PC-3 (cell line): ENCODE measurements at regions not wholly inside any gene's neighbourhood (a gene's known extent, or its start where the extent isn't known, plus 50 kb on each side); places are given as distances from the start of the nearest gene placed in this dataset.

Experiments used
- ATAC-seq: fragments of 200-7000 bp; cut with Tn5 transposase; 2 replicates; pipeline ENCODE4 v1.9.1; 2020; ENCODE audit warnings: mild to moderate bottlenecking, moderate library complexity
- BruUV-seq: library from RNA; stranded (reverse); fragments of 400-500 nt; replicated peaks from 2 replicates; lab custom pipeline; 2021; lab: Mats Ljungman, UMichigan
- CTCF ChIA-PET: fragments of 300-600 bp; sonication (Branson Sonifier 250); formaldehyde crosslinking; loops from one replicate; lab custom pipeline; 2022; ENCODE audit warnings: antibody characterized with exemption; lab: Charles Lee
- POLR2A ChIA-PET: fragments of 300-600 bp; sonication (Branson Sonifier 250); formaldehyde crosslinking; loops from one replicate; lab custom pipeline; 2022; ENCODE audit warnings: antibody characterized with exemption; ENCODE audit not compliant: unreplicated experiment; lab: Charles Lee
- DNase-seq: peaks from one replicate; pipeline ENCODE4 v3.0.0-alpha.2; 2015
- H2AFZ ChIP-seq: fragments of 300-600 bp; sonication (generic); 2 replicates; pipeline ENCODE4 v1.6.0; 2016; ENCODE audit warnings: antibody characterized with exemption, low read length
- H3F3A ChIP-seq: fragments of 300-600 bp; sonication (generic); one replicate; pipeline ENCODE4 v1.6.0; 2017; ENCODE audit warnings: antibody characterized with exemption, low read length, control low read depth, mild to moderate bottlenecking; ENCODE audit not compliant: unreplicated experiment
- H3K27ac ChIP-seq: fragments of 300-600 bp; sonication (generic); 2 replicates; pipeline ENCODE4 v1.5.1; 2016; ENCODE audit warnings: mild to moderate bottlenecking, low read length
- H3K27me3 ChIP-seq: fragments of 300-600 bp; sonication (generic); 2 replicates; pipeline ENCODE4 v1.6.1; 2016; ENCODE audit warnings: low read length, mixed read lengths
- H3K36me3 ChIP-seq: fragments of 300-600 bp; sonication (generic); 2 replicates; pipeline ENCODE4 v1.6.1; 2016; ENCODE audit warnings: low read depth, mixed run types, low read length, mixed read lengths
- H3K4me1 ChIP-seq: fragments of 300-600 bp; sonication (generic); 2 replicates; pipeline ENCODE4 v1.5.1; 2016; ENCODE audit warnings: low read length; ENCODE audit not compliant: insufficient read depth
- H3K4me2 ChIP-seq: fragments of 300-600 bp; sonication (generic); 2 replicates; pipeline ENCODE4 v1.6.0; 2016; ENCODE audit warnings: low read length
- H3K4me3 ChIP-seq: fragments of 300-600 bp; sonication (generic); 2 replicates; pipeline ENCODE4 v1.5.1; 2016; ENCODE audit warnings: mild to moderate bottlenecking, low read length, mixed read lengths
- H3K79me2 ChIP-seq: fragments of 300-600 bp; sonication (generic); 2 replicates; pipeline ENCODE4 v1.6.1; 2017; ENCODE audit warnings: low read length, mixed read lengths
- H3K9ac ChIP-seq: fragments of 300-600 bp; sonication (generic); 2 replicates; pipeline ENCODE4 v1.6.0; 2016; ENCODE audit warnings: mild to moderate bottlenecking, low read length
- H3K9me2 ChIP-seq: fragments of 300-600 bp; sonication (generic); replicated peaks from 2 replicates; pipeline ENCODE4 v1.6.1; 2016; ENCODE audit warnings: mixed run types, low read length, mixed read lengths
- H3K9me3 ChIP-seq: fragments of 300-600 bp; sonication (generic); 2 replicates; pipeline ENCODE4 v1.6.1; 2016; ENCODE audit warnings: low read length, mixed read lengths
- H4K20me1 ChIP-seq: fragments of 300-600 bp; sonication (generic); 2 replicates; pipeline ENCODE4 v1.6.1; 2016; ENCODE audit warnings: low read length, mixed read lengths
- CTCF ChIP-seq: fragments of 300-600 bp; sonication (generic); conservative IDR thresholded peaks from 2 replicates; pipeline ENCODE4 v1.5.1; 2017; ENCODE audit warnings: antibody characterized with exemption, low read depth, mild to moderate bottlenecking, low read length
- EZH2 ChIP-seq: fragments of 300-600 bp; sonication (generic); IDR thresholded peaks from one replicate; pipeline ENCODE4 v1.6.1; 2017; ENCODE audit warnings: antibody characterized with exemption, mild to moderate bottlenecking, low read length; ENCODE audit not compliant: unreplicated experiment
- EZH2phosphoT487 ChIP-seq: fragments of 300-600 bp; sonication (generic); IDR thresholded peaks from 2 replicates; pipeline ENCODE4 v1.6.1; 2018; ENCODE audit warnings: mild to moderate bottlenecking, antibody characterized with exemption, low read length, borderline replicate concordance
- intact Hi-C: fragments of 100-400 bp; cut with micrococcal nuclease; formaldehyde crosslinking; loops from 2 replicates; pipeline ENCODE4 v1.9.0; 2023

GRCh38 chr2:132038179-132038882 lies 123.4 kb downstream of the ANKRD30BL start:
- H3K4me3 ChIP-seq = peak overlapping the region; percentile 66
- TF ChIP-seq EZH2 (peak; percentile 100), EZH2phosphoT487 (peak; percentile 86), CTCF (no peak)

DNA sequence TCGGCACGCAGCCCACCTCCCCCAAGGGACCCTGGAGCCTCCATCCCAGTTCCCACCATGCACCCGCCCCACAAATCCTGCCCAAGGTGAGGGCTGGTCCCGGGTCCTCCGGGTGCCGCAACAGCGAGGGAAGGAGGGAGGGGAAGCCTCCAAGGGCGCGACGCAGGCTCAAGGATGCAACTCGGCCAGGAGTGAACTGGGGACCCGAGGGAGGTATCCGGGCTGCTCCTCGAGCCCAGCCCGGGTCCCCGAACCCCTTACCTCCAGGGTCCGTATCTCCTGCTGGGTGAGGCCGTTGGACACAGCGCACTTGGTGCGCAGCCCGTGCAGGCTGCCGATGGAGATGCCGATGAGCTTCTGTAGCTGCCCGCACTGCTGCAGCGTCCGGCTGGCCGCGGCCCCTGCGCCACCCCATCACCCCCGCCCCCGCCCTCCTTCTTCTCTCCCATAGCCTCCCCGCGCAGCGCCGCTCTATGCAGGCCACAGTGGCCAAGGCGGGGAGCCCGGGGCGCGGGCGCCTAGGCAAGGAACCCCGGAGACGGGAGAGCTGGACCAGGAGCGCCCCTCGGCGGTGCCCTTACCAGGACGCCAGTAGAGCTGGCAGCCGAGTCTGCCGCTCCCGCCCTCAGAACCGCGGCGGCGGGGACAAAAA lies 124.1 kb downstream of the ANKRD30BL start:
- 0 out of 2 replicates have a peak, but pooled peaks have one; percentile 10 for TF ChIP-seq CTCF
- TF ChIP-seq EZH2phosphoT487 = no peak
- no peak for TF ChIP-seq EZH2
- intact Hi-C loops = no loop called here
- Histone ChIP-seq H3K27me3 (peaks cover 49% of the 10 kb centered on the region), H3F3A (no peaks in the 10 kb centered on the region), H4K20me1 (no peaks in the 10 kb centered on the region), H3K4me3 (peak overlapping the region; percentile 66), H3K36me3 (no peaks in the 10 kb centered on the region), H3K79me2 (no peaks in the 10 kb centered on the region), H2AFZ (peak overlapping the region; percentile 75), H3K9me3 (no peaks in the 10 kb centered on the region), H3K4me1 (no peaks in the 10 kb centered on the region), H3K9me2 (no peaks in the 10 kb centered on the region), H3K27ac (no peak overlapping the region), H3K4me2 (peak overlapping the region; percentile 84), H3K9ac (no peak overlapping the region)
- no peak for DNase-seq
- ChIA-PET POLR2A (no interaction called here), CTCF (no interaction called here)
- ATAC-seq = no peak
- BruUV-seq = no TSS peak

More at GRCh38 chr2:132038179-132038882, 123.4 kb downstream of the ANKRD30BL start:
- DNase-seq = no peak
- H3K9ac ChIP-seq = no peak overlapping the region
- H4K20me1 ChIP-seq = no peaks in the 10 kb centered on the region
- ATAC-seq = no peak
- H3K4me1 ChIP-seq = no peaks in the 10 kb centered on the region
- CTCF ChIA-PET = no interaction called here
- no peaks in the 10 kb centered on the region for H3F3A ChIP-seq
- intact Hi-C loops = no loop called here
- no peaks in the 10 kb centered on the region for H3K9me2 ChIP-seq
- BruUV-seq = no TSS peak
- H3K27me3 ChIP-seq = peaks cover 49% of the 10 kb centered on the region
- no peak overlapping the region for H3K27ac ChIP-seq
- H2AFZ ChIP-seq = peak overlapping the region; percentile 75
- peak overlapping the region; percentile 84 for H3K4me2 ChIP-seq
- no peaks in the 10 kb centered on the region for H3K9me3 ChIP-seq
- POLR2A ChIA-PET = no interaction called here
- H3K79me2 ChIP-seq = no peaks in the 10 kb centered on the region
- H3K36me3 ChIP-seq = no peaks in the 10 kb centered on the region

GRCh38 chr2:132034646-132035045 lies 127.1 kb downstream of the ANKRD30BL start:
- ChIA-PET POLR2A (no interaction called here), CTCF (no interaction called here)
- Histone ChIP-seq H3F3A (no peaks in the 10 kb centered on the region), H3K36me3 (no peaks in the 10 kb centered on the region), H3K27ac (no peak overlapping the region), H3K4me3 (no peak overlapping the region), H3K4me2 (no peak overlapping the region), H3K27me3 (peaks cover 41% of the 10 kb centered on the region), H4K20me1 (no peaks in the 10 kb centered on the region), H3K79me2 (no peaks in the 10 kb centered on the region), H3K9me2 (no peaks in the 10 kb centered on the region), H2AFZ (no peak overlapping the region), H3K9ac (no peak overlapping the region), H3K9me3 (no peaks in the 10 kb centered on the region), H3K4me1 (no peaks in the 10 kb centered on the region)
- TF ChIP-seq EZH2phosphoT487 (no peak), CTCF (no peak), EZH2 (no peak)
- no peak for ATAC-seq
- intact Hi-C loops = no loop called here
- no TSS peak for BruUV-seq
- no peak for DNase-seq
